SK-N-MC (cell line): ENCODE measurements at regions not wholly inside any gene's neighbourhood (a gene's known extent, or its start where the extent isn't known, plus 50 kb on each side); places are given as distances from the start of the nearest gene placed in this dataset.

ENCODE experiments used
- DNase-seq: peaks from one replicate; pipeline ENCODE4 v3.0.0-alpha.2; 2011; ENCODE audit warnings: low read depth, low spot score
- H3K27ac ChIP-seq: fragments of 200-600 bp; sonication (generic); 2 replicates; pipeline ENCODE4 v1.5.1; 2016; ENCODE audit warnings: mixed run types
- H3K36me3 ChIP-seq: fragments of 200-600 bp; sonication (generic); 2 replicates; pipeline ENCODE4 v1.6.1; 2017; ENCODE audit warnings: antibody characterized with exemption, low read length, mixed read lengths; ENCODE audit not compliant: insufficient read depth
- H3K4me3 ChIP-seq: fragments of 200-600 bp; sonication (generic); 2 replicates; pipeline ENCODE4 v1.5.1; 2016
- H3K9ac ChIP-seq: fragments of 200-600 bp; sonication (generic); 2 replicates; pipeline ENCODE4 v1.8.0; 2017; ENCODE audit warnings: mixed run types, mixed read lengths; ENCODE audit not compliant: insufficient read length
- H3K9me3 ChIP-seq: fragments of 200-600 bp; sonication (generic); 2 replicates; pipeline ENCODE4 v1.6.1; 2017; ENCODE audit warnings: low read depth, mild to moderate bottlenecking, antibody characterized with exemption, low read length, moderate library complexity, mixed read lengths
- EZH2 ChIP-seq: fragments of 200-600 bp; sonication (generic); IDR thresholded peaks from one replicate; pipeline ENCODE4 v1.6.1; 2017; ENCODE audit warnings: antibody characterized with exemption
- FOXP2 ChIP-seq: optimal IDR thresholded peaks from 2 replicates; pipeline ENCODE3; 2011; ENCODE audit warnings: mild to moderate bottlenecking, moderate library complexity; ENCODE audit not compliant: insufficient read depth; ENCODE audit errors: extremely low read length, control extremely low read depth
- POLR2AphosphoS5 ChIP-seq: IDR thresholded peaks from 2 replicates; pipeline ENCODE4 v1.6.1; 2012; ENCODE audit warnings: mild to moderate bottlenecking, low read depth, low read length, borderline replicate concordance

DNA sequence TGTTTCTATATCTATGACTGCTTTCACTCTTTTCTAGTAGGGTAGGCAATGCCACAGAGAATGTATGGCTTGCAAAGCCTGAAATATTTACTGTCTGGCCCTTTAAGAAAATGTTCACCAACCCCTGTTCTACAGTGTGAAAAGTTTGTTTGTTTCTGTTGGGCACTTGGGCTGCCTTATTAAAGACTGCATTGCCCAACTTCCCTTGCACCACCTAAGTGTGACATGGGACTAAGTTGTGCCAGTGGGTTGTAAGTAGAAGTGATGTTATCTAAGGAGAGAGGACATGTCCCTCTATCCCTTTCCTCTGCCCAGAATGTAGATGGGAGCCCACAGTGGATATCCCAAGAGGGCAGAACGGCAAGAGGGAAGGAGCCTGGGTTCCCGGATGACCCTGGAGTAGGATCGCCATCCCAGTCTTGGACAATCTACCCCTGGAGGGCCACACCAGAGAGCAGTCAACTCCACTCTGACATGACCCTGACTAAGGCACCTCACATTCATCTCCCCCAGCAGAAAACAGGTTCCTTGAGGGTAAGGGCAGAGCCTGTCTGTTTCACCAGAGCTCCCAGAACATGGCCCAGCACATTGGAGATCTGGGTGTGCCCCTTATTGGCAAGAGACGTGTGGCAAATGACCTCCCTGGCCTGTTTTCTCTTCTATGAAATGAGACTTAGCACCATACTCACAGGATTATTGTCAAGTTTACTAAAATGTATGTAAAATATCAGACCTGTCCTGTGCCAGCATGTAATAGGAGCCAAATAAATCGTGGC, 138.8 kb downstream of the SMAD6 start:
- DNase-seq, result no peak
- Histone ChIP-seq H3K27ac (no peak overlapping the region), H3K9me3 (no peaks in the 10 kb centered on the region), H3K36me3 (no peaks in the 10 kb centered on the region), H3K4me3 (no peak overlapping the region), H3K9ac (no peak overlapping the region)
- TF ChIP-seq FOXP2 (no peak), EZH2 (no peak), POLR2AphosphoS5 (no peak)

DNA sequence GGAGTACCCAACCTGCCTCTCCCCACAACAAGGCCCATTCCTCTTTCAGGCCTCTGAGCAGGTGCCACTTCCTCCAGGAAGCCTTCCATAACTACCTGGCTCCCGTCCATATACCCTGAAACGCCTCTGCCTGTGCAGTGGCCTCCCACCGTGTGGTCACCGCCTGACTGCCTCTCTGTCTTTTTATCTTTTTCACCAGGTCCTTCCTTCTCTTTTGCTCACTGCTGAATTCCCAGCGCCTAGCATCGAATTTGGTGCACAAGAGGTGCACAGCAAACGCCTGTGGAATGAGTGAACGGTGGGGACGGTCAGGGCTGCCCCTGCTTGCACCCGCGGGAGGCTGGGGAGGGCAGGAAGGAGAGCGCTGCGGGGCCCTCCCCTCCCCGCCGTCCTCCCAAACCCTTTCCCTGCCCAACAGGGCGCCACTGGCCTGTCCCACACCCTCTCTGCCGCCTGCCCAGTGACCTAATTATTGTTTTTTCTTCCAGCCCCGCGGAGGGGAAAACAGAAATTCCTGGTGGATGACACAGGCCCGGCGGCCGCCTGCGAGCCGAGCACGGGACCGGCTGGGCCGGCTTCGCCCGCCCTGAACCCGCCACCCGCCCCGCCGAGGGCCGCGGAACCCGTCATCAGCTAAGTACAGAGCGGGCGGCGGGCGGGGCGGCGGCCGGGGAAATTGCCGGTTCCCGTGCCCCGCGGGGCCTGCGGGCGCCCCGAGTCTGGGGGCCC, 140.1 kb downstream of the SMAD6 start:
- no peak for TF ChIP-seq FOXP2
- no peak for TF ChIP-seq EZH2
- TF ChIP-seq POLR2AphosphoS5, result no peak
- DNase-seq, result no peak
- no peak overlapping the region for H3K4me3 ChIP-seq
- no peaks in the 10 kb centered on the region for H3K36me3 ChIP-seq
- no peak overlapping the region for H3K27ac ChIP-seq
- no peaks in the 10 kb centered on the region for H3K9me3 ChIP-seq
- no peak overlapping the region for H3K9ac ChIP-seq

DNA sequence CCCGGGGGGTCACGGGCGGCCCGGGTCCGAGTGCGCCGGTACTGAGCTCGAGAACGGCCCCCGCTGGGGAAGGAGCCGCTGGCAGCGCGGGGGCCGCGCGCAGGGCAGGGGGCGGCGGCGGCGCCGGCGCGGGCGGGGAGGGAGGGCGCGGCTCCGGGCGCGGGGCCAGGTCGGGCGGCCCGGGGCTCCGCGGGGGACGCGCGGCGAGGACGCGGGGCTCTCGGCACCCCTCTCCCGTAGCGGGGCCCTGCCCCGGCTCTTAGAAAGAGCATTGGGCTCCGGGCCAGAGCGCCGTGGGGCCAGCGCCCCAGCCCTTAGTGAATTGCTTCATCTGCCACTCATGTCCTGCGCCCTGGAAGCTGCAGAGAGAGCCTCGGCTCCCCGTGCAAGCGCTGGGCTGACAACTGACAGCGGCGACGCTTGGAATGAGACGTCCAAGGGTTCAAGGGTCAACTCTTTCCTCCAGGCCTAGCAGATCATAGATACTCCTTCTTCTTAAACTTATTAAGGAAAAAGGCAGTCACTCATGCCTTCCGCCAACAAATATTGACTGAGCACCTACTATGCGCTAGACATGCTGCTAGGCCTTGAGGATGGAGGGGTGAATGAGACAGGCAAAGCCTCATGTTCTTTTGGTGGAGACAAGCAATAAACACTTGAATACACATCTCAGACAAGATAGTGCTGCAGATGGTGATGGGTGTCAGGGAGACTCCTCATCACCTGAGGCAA, 140.8 kb downstream of the SMAD6 start:
- TF ChIP-seq EZH2 (no peak), POLR2AphosphoS5 (no peak), FOXP2 (no peak)
- H3K36me3 ChIP-seq, result no peaks in the 10 kb centered on the region
- no peak for DNase-seq
- no peak overlapping the region for H3K27ac ChIP-seq
- peak overlapping the region; percentile 64 for H3K4me3 ChIP-seq
- H3K9me3 ChIP-seq, result no peaks in the 10 kb centered on the region
- H3K9ac ChIP-seq, result no peak overlapping the region

DNA sequence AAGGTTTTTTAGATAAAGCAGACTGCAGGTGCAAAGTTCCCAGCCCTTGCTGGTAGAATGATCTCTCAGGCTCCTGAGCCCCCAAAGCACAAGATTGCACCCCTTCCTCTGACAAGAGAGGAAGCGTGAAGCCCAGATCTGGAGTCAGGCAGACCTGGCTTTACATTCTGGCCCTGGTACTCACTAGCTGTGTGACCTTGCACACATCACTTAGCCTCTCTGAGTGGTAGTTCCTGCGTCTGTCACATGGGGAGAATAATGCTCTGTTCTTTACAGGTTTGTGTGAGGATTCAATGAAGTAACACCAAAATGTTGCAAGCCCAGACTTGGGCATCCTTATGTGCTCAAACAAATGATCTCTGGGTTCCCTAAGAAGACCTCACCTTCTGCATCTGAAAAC, 141.5 kb downstream of the SMAD6 start:
- no peaks in the 10 kb centered on the region for H3K9me3 ChIP-seq
- TF ChIP-seq POLR2AphosphoS5 (no peak), FOXP2 (no peak), EZH2 (no peak)
- H3K27ac ChIP-seq, result no peak overlapping the region
- H3K4me3 ChIP-seq, result no peak overlapping the region
- no peaks in the 10 kb centered on the region for H3K36me3 ChIP-seq
- H3K9ac ChIP-seq, result no peak overlapping the region
- DNase-seq, result no peak

DNA sequence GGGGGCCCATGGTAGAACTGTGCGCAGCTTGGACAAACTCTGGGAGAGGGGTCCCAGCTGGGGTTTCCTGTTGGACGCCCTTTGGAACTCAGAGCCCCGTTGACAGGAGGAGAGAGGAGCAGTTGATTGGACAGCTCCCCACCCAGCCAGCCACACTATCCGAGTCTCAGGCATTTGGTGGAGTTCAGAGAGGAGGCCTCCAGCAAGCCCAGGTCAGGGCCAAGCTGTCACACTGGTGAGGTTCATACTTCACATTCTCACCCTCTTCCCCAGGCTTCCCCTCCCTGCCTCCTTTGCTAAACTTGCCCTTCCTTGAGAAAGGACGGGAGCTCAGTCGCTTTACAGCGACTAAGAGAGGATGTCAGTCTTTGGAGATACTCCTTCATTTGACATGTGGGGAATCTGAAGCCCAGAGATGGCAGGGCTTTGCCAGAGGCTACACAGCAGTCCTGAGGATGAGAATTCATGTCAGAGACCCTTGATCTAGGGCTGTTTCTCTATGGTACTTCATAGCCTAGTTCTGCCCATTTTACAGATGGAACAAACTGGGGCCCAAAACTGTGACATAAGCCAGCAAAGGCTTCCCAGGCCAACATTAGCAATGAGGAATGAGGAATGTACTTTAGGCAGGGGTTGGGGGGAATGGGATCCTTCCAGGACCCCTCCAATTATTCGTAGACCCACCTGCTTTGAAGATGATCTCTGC, 142.2 kb downstream of the SMAD6 start:
- no peak overlapping the region for H3K4me3 ChIP-seq
- H3K9me3 ChIP-seq, result no peaks in the 10 kb centered on the region
- no peak for TF ChIP-seq EZH2
- no peak for TF ChIP-seq FOXP2
- TF ChIP-seq POLR2AphosphoS5, result no peak
- no peak for DNase-seq
- H3K36me3 ChIP-seq, result no peaks in the 10 kb centered on the region
- H3K27ac ChIP-seq, result no peak overlapping the region
- no peak overlapping the region for H3K9ac ChIP-seq

DNA sequence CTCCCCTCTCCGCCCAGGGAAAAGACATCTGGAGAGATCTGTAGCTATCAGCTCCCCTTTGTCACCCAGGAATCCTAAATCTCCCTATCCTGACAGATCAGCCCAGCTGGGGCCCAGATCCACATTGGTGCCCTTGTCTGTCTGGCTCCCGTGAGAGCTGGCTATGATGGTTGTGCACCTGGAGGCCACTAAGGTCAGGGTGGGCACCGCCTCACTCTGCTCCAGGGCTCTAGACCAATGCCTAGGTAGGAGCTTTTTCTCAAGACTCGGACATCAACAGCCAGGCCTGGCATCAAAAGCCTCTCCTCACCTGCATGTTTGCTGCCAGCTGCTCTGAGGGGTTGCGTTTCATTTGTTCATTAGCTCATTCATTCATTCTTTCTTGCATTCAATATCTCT, 142.7 kb downstream of the SMAD6 start:
- TF ChIP-seq POLR2AphosphoS5 (no peak), FOXP2 (no peak), EZH2 (no peak)
- H3K4me3 ChIP-seq, result no peak overlapping the region
- H3K9ac ChIP-seq, result no peak overlapping the region
- no peaks in the 10 kb centered on the region for H3K36me3 ChIP-seq
- H3K9me3 ChIP-seq, result no peaks in the 10 kb centered on the region
- no peak for DNase-seq
- no peak overlapping the region for H3K27ac ChIP-seq

DNA sequence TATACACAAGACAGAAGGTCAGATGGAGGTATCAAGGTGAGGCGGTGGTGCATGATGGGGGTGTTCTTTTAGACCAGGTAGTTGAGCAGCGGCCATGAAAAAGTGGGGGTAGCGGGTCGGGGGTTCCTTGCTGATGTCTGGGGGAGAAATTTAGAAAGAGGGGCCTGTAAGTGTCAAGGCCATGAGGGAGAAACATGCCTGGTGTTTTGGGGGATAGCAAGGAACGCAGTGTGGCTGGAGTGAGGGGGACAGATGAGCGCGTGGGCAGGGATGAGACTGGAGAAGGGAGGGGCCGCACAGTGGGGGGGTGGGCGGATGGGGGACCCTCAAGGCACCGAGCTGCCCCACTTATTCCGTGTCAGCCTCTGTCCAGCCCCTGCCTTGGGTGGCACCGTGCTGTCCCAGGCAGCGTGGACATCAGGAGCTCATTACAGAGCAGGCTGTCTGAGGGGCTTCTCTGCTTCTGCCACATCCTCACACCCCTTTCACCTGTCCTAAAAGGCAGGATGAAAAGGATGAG, 143.3 kb downstream of the SMAD6 start:
- H3K4me3 ChIP-seq, result no peak overlapping the region
- TF ChIP-seq EZH2 (no peak), FOXP2 (no peak), POLR2AphosphoS5 (no peak)
- DNase-seq, result no peak
- no peaks in the 10 kb centered on the region for H3K36me3 ChIP-seq
- no peak overlapping the region for H3K27ac ChIP-seq
- no peak overlapping the region for H3K9ac ChIP-seq
- H3K9me3 ChIP-seq, result no peaks in the 10 kb centered on the region

DNA sequence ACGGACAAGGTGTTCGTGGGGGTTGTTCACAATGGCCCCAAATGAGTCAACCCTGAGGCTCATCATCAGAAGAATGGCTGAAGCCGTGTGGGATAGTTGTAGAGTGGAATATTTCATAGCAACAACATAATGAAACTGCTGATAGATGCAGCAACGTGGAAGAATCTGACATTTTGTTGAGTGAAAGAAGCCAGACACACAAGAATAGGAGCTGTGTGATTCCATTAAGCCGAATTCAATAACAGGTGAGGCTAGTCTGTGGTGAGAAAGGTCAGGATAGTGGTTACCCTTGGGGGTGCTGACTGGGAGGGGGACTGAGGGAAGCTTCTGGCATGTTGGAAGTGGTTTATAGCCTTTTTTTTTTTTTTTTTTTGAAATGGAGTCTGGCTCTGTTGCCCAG, 144.0 kb downstream of the SMAD6 start:
- H3K9me3 ChIP-seq, result no peaks in the 10 kb centered on the region
- H3K4me3 ChIP-seq, result no peak overlapping the region
- no peak overlapping the region for H3K27ac ChIP-seq
- TF ChIP-seq FOXP2 (no peak), EZH2 (no peak), POLR2AphosphoS5 (no peak)
- H3K36me3 ChIP-seq, result no peaks in the 10 kb centered on the region
- no peak for DNase-seq
- H3K9ac ChIP-seq, result no peak overlapping the region
